Mucosa of descending colon (tissue), 3 donors: ENCODE measurements at regions not wholly inside any gene's neighbourhood (a gene's known extent, or its start where the extent isn't known, plus 50 kb on each side); places are given as distances from the start of the nearest gene placed in this dataset.

ENCODE experiments used
- ATAC-seq: fragments of 200-7000 bp; cut with Tn5 transposase; one replicate; pipeline ENCODE4 v1.9.1; 2020; ENCODE audit warnings: mild to moderate bottlenecking, moderate library complexity
- DNase-seq, 3 donors: peaks; one replicate each; pipeline ENCODE4 v3.0.0-alpha.2; 2020
- H3K36me3 ChIP-seq: fragments of 200-600 bp; one replicate; pipeline ENCODE4 v1.8.0; 2021; ENCODE audit warnings: low read depth, mild to moderate bottlenecking
- H3K4me1 ChIP-seq: fragments of 200-600 bp; one replicate; pipeline ENCODE4 v1.8.0; 2021; ENCODE audit warnings: low read depth, mild to moderate bottlenecking
- H3K4me3 ChIP-seq: fragments of 200-600 bp; one replicate; pipeline ENCODE4 v1.8.0; 2021; ENCODE audit warnings: mild to moderate bottlenecking
- H3K9me3 ChIP-seq: fragments of 200-600 bp; one replicate; pipeline ENCODE4 v1.8.0; 2021; ENCODE audit warnings: mild to moderate bottlenecking
- CTCF ChIP-seq: fragments of 200-600 bp; IDR thresholded peaks from one replicate; pipeline ENCODE4 v1.8.0; 2022; ENCODE audit warnings: antibody characterized with exemption, mild to moderate bottlenecking
- intact Hi-C, 2 donors: fragments of 100-400 bp; cut with DNase I in 1 of 2; cut with micrococcal nuclease in 1 of 2; formaldehyde crosslinking; loops; one replicate each; pipeline versions ENCODE4 v1.11.0 to v1.11.1; 2022; cut with DNase I, micrococcal nuclease
- donor health status: DM: no; HTN: no; CAD: no; lungs with moderate emphysema.
- donor health status: DM: no; HTN: no; CAD: no.
- donor health status: DM: no; HTN: yes; CAD: no.

DNA sequence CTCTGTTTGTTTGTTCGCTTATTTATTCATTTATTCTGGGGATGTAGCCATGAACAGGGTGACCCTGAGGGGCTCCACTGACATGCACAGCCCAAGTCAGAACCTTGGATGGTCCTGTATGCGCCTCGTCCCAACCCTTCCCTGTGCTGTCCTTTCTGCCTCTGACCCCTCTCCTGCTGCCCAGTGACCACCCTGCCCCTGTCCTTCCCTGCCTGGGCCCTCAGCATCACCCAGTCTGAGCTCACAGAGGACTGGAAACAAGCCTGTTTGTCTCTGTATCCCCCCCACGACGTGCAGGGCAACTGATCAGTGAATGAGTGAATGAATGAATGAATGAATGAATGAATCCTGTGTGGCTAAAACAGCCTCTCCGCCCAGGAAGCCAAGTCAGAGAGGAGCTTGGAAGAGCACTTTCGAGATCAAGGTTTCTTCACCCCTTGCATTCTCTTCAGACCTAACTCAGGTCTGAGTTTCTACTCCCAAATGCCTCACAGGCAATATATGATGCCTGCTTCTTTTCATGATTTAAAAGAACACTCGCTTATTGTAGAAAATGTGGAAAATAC lies 157.7 kb downstream of the SMAD6 start:
- no peaks in the 10 kb centered on the region for H3K4me1 ChIP-seq
- no peaks in the 10 kb centered on the region for H3K9me3 ChIP-seq
- no peak for TF ChIP-seq CTCF
- DNase-seq (no peak), ATAC-seq (no peak)
- intact Hi-C loops: loop anchor here (10.0 kb wide), 2 partner anchors 85 to 255 kb away; no protein-coding TSS in a partner anchor
- no peak overlapping the region for H3K4me3 ChIP-seq
- H3K36me3 ChIP-seq: no peaks in the 10 kb centered on the region

DNA sequence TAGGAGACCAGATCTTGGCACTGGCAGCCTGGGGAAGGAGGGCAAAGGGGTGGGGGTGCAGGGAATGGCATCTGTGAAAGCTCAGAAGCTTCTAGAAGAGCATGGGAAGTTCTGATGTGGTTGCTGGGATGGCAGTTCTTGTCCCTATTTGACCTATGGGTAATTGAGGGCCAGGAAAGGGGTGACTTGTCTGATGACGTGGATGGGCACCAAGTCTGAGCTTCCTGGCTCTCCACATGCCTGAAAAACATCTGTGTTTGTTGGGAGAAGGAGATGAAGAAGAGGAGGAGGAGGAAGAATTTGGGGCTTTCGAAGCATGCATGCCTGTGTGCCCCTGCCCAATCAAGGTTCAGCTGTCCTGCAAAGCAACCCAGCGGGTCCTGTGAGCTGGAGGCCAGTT lies 158.8 kb downstream of the SMAD6 start:
- intact Hi-C loops: loop anchor here in 1 of 2 donors (10.0 kb wide), 1 partner anchor 256 kb away; no protein-coding TSS in a partner anchor
- no peak for TF ChIP-seq CTCF
- no peak for ATAC-seq
- Histone ChIP-seq H3K4me3 (no peak overlapping the region), H3K9me3 (no peaks in the 10 kb centered on the region), H3K36me3 (no peaks in the 10 kb centered on the region), H3K4me1 (no peaks in the 10 kb centered on the region)
- no peak for DNase-seq

DNA sequence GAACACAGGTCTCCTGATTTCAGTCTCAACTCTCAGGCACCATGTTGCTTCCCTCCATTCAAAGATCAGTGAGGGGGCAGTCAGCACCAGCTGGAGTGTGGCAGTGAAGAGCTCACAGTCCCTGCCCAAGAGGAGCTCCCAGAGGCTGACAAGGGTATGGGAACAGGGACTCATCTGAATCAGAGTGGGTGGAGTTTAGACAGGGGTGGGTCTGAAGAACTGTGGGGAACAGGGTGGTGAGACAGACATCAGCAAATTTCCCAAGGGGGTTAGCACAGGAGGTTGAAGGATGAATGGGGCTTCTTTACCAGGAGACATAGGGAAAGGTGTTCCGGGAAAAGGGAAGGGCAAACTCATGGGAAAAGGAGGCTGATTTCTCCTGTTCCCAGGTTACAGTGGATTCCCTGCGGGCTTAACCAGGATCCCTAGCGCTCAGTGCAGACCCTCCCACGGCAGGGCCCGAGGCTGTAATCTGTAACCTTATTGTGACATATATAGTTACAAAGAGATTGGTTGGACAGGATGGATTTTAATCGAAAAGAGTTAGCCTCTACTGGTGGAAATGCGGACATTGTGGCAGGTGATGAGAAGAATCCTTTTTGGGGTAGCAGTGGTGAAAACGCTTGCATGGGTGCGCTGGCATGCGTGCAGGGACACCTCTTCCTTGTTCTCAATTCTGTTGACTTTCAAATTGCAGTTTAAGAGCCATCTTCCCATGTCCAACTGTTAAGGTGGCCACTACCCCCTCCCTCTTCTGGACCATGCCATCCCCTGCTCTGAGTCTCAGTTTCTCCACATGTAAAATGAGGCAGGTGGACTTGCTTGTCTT lies 160.3 kb downstream of the SMAD6 start:
- H3K9me3 ChIP-seq: no peaks in the 10 kb centered on the region
- TF ChIP-seq CTCF: no peak
- DNase-seq: no peak
- H3K4me3 ChIP-seq: no peak overlapping the region
- no peaks in the 10 kb centered on the region for H3K36me3 ChIP-seq
- intact Hi-C loops: loop anchor here in 1 of 2 donors (10.0 kb wide), 1 partner anchor 258 kb away; no protein-coding TSS in a partner anchor
- ATAC-seq: no peak
- H3K4me1 ChIP-seq: no peaks in the 10 kb centered on the region

DNA sequence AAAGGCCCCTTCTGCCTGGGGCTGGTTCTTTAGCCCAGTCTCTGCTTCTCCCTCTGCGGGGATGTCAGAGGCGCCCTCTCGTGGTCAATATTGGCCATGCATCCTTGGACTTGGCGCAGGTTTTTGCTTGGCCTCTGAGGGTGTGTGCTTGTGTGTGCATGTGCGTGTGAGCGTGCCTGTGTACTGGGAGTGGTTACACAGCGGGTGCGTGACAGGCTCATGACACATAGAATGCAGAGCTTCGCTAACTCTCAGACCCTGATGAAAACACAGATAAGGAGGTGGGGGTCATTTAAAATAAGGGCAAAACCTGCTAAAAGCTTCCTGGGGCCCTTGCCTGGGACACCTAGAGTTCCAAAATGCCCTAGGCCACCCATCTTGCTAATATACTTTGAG lies 160.9 kb downstream of the SMAD6 start:
- DNase-seq (peak; percentile 75 to 88 (median 88)), ATAC-seq (peak; percentile 97)
- peak; percentile 90 for TF ChIP-seq CTCF
- Histone ChIP-seq H3K4me1 (no peaks in the 10 kb centered on the region), H3K9me3 (no peaks in the 10 kb centered on the region), H3K4me3 (no peak overlapping the region), H3K36me3 (no peaks in the 10 kb centered on the region)
- intact Hi-C loops: loop anchor here in 1 of 2 donors (10.0 kb wide), 1 partner anchor 258 kb away; no protein-coding TSS in a partner anchor

GRCh38 chr15:66863390-66864085 lies 161.5 kb downstream of the SMAD6 start:
- ATAC-seq: no peak
- Histone ChIP-seq H3K4me3 (no peak overlapping the region), H3K9me3 (no peaks in the 10 kb centered on the region), H3K4me1 (no peaks in the 10 kb centered on the region), H3K36me3 (no peaks in the 10 kb centered on the region)
- intact Hi-C loops: loop anchor here in 1 of 2 donors (10.0 kb wide), 1 partner anchor 259 kb away; no protein-coding TSS in a partner anchor
- no peak for TF ChIP-seq CTCF
- DNase-seq: no peak
